ENCODE measurements at regions not wholly inside any gene's neighbourhood (a gene's known extent, or its start where the extent isn't known, plus 50 kb on each side); places are given as distances from the start of the nearest gene placed in this dataset.

DNA sequence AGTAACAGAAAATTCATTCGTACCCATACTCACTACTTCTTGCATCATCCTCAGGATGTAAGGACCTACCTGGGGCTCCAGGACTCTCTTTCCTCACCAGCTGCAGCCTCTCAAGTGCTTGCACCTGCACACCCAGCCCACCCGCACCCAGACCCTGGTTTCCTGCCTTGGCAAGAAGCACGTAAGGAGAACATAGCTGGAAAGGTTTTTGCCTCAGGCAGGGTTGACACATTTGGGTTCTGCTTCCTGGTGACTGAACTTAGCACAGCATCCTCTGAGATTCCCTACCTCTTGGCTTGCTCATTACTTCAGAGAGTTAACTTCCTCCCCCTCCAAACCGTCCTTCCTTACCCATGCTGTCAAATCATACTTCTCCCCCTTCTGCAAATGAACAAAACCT is 556.9 kb downstream of the CD83 start:
- H4K20me1 ChIP-seq (replicated peaks; ENCODE audit: insufficient read depth), result no peaks in the 10 kb centered on the region
- H3K4me1 ChIP-seq (ENCODE audit: insufficient read depth), result peaks cover 12% of the 10 kb centered on the region
- no peaks in the 10 kb centered on the region for H3K27me3 ChIP-seq (ENCODE audit: insufficient read depth)
- H2AFZ ChIP-seq, result no peak overlapping the region
- no peaks in the 10 kb centered on the region; the same call in 1 of the 2 replicates for H3K36me3 ChIP-seq (ENCODE audit: insufficient read depth)
- Mint-ChIP-seq H3K4me1 (peaks cover 10% of the 10 kb centered on the region), H3K27me3 (ENCODE audit: insufficient read depth, low read depth, poor library complexity) (peaks cover 3% of the 10 kb centered on the region), H3K9me3 (no peaks in the 10 kb centered on the region), H3K4me3 (no peak overlapping the region), H3K36me3 (ENCODE audit: low read depth) (no peaks in the 10 kb centered on the region), H3K27ac (no peak overlapping the region)
- ATAC-seq, result no peak
- peaks cover 4% of the 10 kb centered on the region; the same call in 1 of the 2 replicates for H3K9me2 ChIP-seq (ENCODE audit: insufficient read depth)
- DNase-seq (ENCODE audit: low spot score), result no peak
- no peak for TF ChIP-seq ZNF331 (CRISPR knock-in tag; IDR thresholded peaks at IDR 0.05; ENCODE audit: low read depth)
- TF ChIP-seq POLR2AphosphoS5 (IDR thresholded peaks at IDR 0.05; ENCODE audit: low read depth), result no peak
- no peak for TF ChIP-seq ZNF114 (CRISPR knock-in tag; IDR thresholded peaks at IDR 0.05)
- TF ChIP-seq, protein P1, sequence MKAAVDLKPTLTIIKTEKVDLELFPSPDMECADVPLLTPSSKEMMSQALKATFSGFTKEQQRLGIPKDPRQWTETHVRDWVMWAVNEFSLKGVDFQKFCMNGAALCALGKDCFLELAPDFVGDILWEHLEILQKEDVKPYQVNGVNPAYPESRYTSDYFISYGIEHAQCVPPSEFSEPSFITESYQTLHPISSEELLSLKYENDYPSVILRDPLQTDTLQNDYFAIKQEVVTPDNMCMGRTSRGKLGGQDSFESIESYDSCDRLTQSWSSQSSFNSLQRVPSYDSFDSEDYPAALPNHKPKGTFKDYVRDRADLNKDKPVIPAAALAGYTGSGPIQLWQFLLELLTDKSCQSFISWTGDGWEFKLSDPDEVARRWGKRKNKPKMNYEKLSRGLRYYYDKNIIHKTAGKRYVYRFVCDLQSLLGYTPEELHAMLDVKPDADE (IDR thresholded peaks at IDR 0.05), result no peak
- TF ChIP-seq, protein P2, sequence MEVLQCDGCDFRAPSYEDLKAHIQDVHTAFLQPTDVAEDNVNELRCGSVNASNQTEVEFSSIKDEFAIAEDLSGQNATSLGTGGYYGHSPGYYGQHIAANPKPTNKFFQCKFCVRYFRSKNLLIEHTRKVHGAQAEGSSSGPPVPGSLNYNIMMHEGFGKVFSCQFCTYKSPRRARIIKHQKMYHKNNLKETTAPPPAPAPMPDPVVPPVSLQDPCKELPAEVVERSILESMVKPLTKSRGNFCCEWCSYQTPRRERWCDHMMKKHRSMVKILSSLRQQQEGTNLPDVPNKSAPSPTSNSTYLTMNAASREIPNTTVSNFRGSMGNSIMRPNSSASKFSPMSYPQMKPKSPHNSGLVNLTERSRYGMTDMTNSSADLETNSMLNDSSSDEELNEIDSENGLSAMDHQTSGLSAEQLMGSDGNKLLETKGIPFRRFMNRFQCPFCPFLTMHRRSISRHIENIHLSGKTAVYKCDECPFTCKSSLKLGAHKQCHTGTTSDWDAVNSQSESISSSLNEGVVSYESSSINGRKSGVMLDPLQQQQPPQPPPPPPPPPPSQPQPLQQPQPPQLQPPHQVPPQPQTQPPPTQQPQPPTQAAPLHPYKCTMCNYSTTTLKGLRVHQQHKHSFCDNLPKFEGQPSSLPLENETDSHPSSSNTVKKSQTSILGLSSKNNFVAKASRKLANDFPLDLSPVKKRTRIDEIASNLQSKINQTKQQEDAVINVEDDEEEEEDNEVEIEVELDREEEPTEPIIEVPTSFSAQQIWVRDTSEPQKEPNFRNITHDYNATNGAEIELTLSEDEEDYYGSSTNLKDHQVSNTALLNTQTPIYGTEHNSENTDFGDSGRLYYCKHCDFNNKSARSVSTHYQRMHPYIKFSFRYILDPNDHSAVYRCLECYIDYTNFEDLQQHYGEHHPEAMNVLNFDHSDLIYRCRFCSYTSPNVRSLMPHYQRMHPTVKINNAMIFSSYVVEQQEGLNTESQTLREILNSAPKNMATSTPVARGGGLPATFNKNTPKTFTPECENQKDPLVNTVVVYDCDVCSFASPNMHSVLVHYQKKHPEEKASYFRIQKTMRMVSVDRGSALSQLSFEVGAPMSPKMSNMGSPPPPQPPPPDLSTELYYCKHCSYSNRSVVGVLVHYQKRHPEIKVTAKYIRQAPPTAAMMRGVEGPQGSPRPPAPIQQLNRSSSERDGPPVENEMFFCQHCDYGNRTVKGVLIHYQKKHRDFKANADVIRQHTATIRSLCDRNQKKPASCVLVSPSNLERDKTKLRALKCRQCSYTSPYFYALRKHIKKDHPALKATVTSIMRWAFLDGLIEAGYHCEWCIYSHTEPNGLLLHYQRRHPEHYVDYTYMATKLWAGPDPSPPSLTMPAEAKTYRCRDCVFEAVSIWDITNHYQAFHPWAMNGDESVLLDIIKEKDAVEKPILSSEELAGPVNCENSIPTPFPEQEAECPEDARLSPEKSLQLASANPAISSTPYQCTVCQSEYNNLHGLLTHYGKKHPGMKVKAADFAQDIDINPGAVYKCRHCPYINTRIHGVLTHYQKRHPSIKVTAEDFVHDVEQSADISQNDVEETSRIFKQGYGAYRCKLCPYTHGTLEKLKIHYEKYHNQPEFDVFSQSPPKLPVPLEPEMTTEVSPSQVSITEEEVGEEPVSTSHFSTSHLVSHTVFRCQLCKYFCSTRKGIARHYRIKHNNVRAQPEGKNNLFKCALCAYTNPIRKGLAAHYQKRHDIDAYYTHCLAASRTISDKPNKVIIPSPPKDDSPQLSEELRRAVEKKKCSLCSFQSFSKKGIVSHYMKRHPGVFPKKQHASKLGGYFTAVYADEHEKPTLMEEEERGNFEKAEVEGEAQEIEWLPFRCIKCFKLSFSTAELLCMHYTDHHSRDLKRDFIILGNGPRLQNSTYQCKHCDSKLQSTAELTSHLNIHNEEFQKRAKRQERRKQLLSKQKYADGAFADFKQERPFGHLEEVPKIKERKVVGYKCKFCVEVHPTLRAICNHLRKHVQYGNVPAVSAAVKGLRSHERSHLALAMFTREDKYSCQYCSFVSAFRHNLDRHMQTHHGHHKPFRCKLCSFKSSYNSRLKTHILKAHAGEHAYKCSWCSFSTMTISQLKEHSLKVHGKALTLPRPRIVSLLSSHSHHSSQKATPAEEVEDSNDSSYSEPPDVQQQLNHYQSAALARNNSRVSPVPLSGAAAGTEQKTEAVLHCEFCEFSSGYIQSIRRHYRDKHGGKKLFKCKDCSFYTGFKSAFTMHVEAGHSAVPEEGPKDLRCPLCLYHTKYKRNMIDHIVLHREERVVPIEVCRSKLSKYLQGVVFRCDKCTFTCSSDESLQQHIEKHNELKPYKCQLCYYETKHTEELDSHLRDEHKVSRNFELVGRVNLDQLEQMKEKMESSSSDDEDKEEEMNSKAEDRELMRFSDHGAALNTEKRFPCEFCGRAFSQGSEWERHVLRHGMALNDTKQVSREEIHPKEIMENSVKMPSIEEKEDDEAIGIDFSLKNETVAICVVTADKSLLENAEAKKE (CRISPR knock-in tag; IDR thresholded peaks at IDR 0.05), result no peak
- no peak for TF ChIP-seq JUNB (IDR thresholded peaks at IDR 0.05; ENCODE audit: unreplicated experiment)
- no peak for TF ChIP-seq NANOG (IDR thresholded peaks at IDR 0.05; ENCODE audit: borderline replicate concordance)
- no peak for TF ChIP-seq CTCF (conservative IDR thresholded peaks at IDR 0.05; ENCODE audit: low read depth in 2 of 2)
- no peak for TF ChIP-seq STAT1 (IDR thresholded peaks at IDR 0.05; ENCODE audit: unreplicated experiment)
- no peaks in the 10 kb centered on the region for H3F3A ChIP-seq (replicated peaks; ENCODE audit: low read depth)
- H3K4me2 ChIP-seq, result no peak overlapping the region
- no peak overlapping the region for H3K4me3 ChIP-seq
- no peak overlapping the region for H3K27ac ChIP-seq (ENCODE audit: low read depth)
- H3K79me2 ChIP-seq (replicated peaks; ENCODE audit: insufficient read depth), result no peaks in the 10 kb centered on the region
